DOHH2 (cell line): ENCODE measurements at regions not wholly inside any gene's neighbourhood (a gene's known extent, or its start where the extent isn't known, plus 50 kb on each side); places are given as distances from the start of the nearest gene placed in this dataset.

Experiments
- H3F3A ChIP-seq: fragments of 200-600 bp; sonication (generic), shearing (Covaris generic); 2 replicates; pipeline ENCODE4 v1.6.0; 2016; ENCODE audit warnings: antibody characterized with exemption, mild to moderate bottlenecking; ENCODE audit not compliant: control insufficient read depth, insufficient read depth
- H3K27ac ChIP-seq: fragments of 200-600 bp; sonication (generic); 2 replicates; pipeline ENCODE4 v1.5.1; 2014; ENCODE audit warnings: low read depth, mild to moderate bottlenecking, low read length, moderate library complexity
- H3K27me3 ChIP-seq: fragments of 200-600 bp; sonication (generic); 2 replicates; pipeline ENCODE4 v1.6.1; 2014; ENCODE audit warnings: mild to moderate bottlenecking, low read length, mixed read lengths; ENCODE audit not compliant: control insufficient read depth
- H3K36me3 ChIP-seq: fragments of 200-600 bp; sonication (generic); 2 replicates; pipeline ENCODE4 v1.6.1; 2014; ENCODE audit warnings: mild to moderate bottlenecking, low read length, moderate library complexity, mixed read lengths; ENCODE audit not compliant: control insufficient read depth
- H3K4me1 ChIP-seq: fragments of 200-600 bp; sonication (generic); 2 replicates; pipeline ENCODE4 v1.6.1; 2014; ENCODE audit warnings: mild to moderate bottlenecking, low read length, mixed read lengths; ENCODE audit not compliant: control insufficient read depth
- H3K4me2 ChIP-seq: fragments of 200-600 bp; sonication (generic); 2 replicates; pipeline ENCODE4 v1.6.0; 2014; ENCODE audit warnings: mild to moderate bottlenecking, low read length, moderate library complexity
- H3K4me3 ChIP-seq: fragments of 200-600 bp; sonication (generic); 2 replicates; pipeline ENCODE4 v1.5.1; 2014; ENCODE audit warnings: mild to moderate bottlenecking, low read length, mixed read lengths
- H3K79me2 ChIP-seq: fragments of 200-600 bp; sonication (generic); 2 replicates; pipeline ENCODE4 v1.6.1; 2014; ENCODE audit warnings: mild to moderate bottlenecking, low read length, mixed read lengths; ENCODE audit not compliant: control insufficient read depth
- H3K9me2 ChIP-seq: fragments of 200-600 bp; sonication (generic); replicated peaks from 2 replicates; pipeline ENCODE4 v1.6.1; 2014; ENCODE audit warnings: mild to moderate bottlenecking, low read length, mixed read lengths; ENCODE audit not compliant: control insufficient read depth
- H3K9me3 ChIP-seq: fragments of 200-600 bp; sonication (generic); 2 replicates; pipeline ENCODE4 v1.6.1; 2014; ENCODE audit warnings: antibody characterized with exemption, low read length, mixed read lengths; ENCODE audit not compliant: control insufficient read depth, insufficient read depth
- H4K20me1 ChIP-seq: fragments of 200-600 bp; sonication (generic); 2 replicates; pipeline ENCODE4 v1.6.0; 2014; ENCODE audit warnings: low read depth, mild to moderate bottlenecking, antibody characterized with exemption, low read length, moderate library complexity; ENCODE audit not compliant: control insufficient read depth, insufficient read depth
- CTCF ChIP-seq: fragments of 200-600 bp; sonication (generic); IDR thresholded peaks from one replicate; pipeline ENCODE4 v1.5.1; 2014; ENCODE audit warnings: antibody characterized with exemption, mild to moderate bottlenecking, low read depth, low read length; ENCODE audit not compliant: poor library complexity, severe bottlenecking
- EZH2phosphoT487 ChIP-seq: fragments of 200-600 bp; sonication (generic); IDR thresholded peaks from 2 replicates; pipeline ENCODE4 v1.6.1; 2017; ENCODE audit warnings: borderline replicate concordance, mild to moderate bottlenecking, antibody characterized with exemption, low read length, moderate library complexity, mixed read lengths

- H3K27me3 ChIP-seq, result no peaks in the 10 kb centered on the region
- no peaks in the 10 kb centered on the region for H3F3A ChIP-seq
- no peak overlapping the region for H3K4me2 ChIP-seq
- H4K20me1 ChIP-seq, result no peaks in the 10 kb centered on the region
- no peaks in the 10 kb centered on the region for H3K36me3 ChIP-seq
- H3K4me1 ChIP-seq, result no peaks in the 10 kb centered on the region
- no peak overlapping the region for H3K27ac ChIP-seq
- no peaks in the 10 kb centered on the region for H3K9me2 ChIP-seq
- H3K9me3 ChIP-seq, result no peaks in the 10 kb centered on the region
- H3K4me3 ChIP-seq, result no peak overlapping the region
- H3K79me2 ChIP-seq, result no peaks in the 10 kb centered on the region
- TF ChIP-seq EZH2phosphoT487 (no peak), CTCF (no peak)
Observed at GRCh38 chr6:27062755-27063154, 184.7 kb upstream of the PRSS16 start.

GRCh38 chr6:27065183-27065582 lies 182.3 kb upstream of the PRSS16 start:
- Histone ChIP-seq H3F3A (no peaks in the 10 kb centered on the region), H3K27ac (no peak overlapping the region), H3K27me3 (no peaks in the 10 kb centered on the region; the same call in 1 of the 2 replicates), H3K36me3 (no peaks in the 10 kb centered on the region), H3K9me2 (no peaks in the 10 kb centered on the region), H4K20me1 (no peaks in the 10 kb centered on the region), H3K4me2 (no peak overlapping the region), H3K4me3 (no peak overlapping the region), H3K9me3 (no peaks in the 10 kb centered on the region), H3K79me2 (no peaks in the 10 kb centered on the region), H3K4me1 (no peaks in the 10 kb centered on the region)
- TF ChIP-seq CTCF (no peak), EZH2phosphoT487 (no peak)

GRCh38 chr6:27066381-27066780 lies 181.1 kb upstream of the PRSS16 start:
- H3K36me3 ChIP-seq, result no peaks in the 10 kb centered on the region
- H3K9me2 ChIP-seq, result no peaks in the 10 kb centered on the region
- H3F3A ChIP-seq, result no peaks in the 10 kb centered on the region
- no peaks in the 10 kb centered on the region for H4K20me1 ChIP-seq
- H3K27ac ChIP-seq, result no peak overlapping the region
- H3K4me3 ChIP-seq, result no peak overlapping the region
- TF ChIP-seq CTCF (no peak), EZH2phosphoT487 (no peak)
- no peaks in the 10 kb centered on the region; the same call in 1 of the 2 replicates for H3K27me3 ChIP-seq
- H3K4me1 ChIP-seq, result no peaks in the 10 kb centered on the region
- no peak overlapping the region for H3K4me2 ChIP-seq
- H3K79me2 ChIP-seq, result no peaks in the 10 kb centered on the region
- no peaks in the 10 kb centered on the region for H3K9me3 ChIP-seq

GRCh38 chr6:27066802-27067201 lies 180.7 kb upstream of the PRSS16 start:
- TF ChIP-seq CTCF (no peak), EZH2phosphoT487 (no peak)
- Histone ChIP-seq H3K9me2 (no peaks in the 10 kb centered on the region), H3K27ac (no peak overlapping the region), H3K27me3 (no peaks in the 10 kb centered on the region; the same call in 1 of the 2 replicates), H3K36me3 (no peaks in the 10 kb centered on the region), H4K20me1 (no peaks in the 10 kb centered on the region), H3K4me1 (no peaks in the 10 kb centered on the region), H3F3A (no peaks in the 10 kb centered on the region), H3K4me3 (no peak overlapping the region), H3K9me3 (no peaks in the 10 kb centered on the region), H3K4me2 (no peak overlapping the region), H3K79me2 (no peaks in the 10 kb centered on the region)
